Prostate gland (tissue), 2 donors: ENCODE measurements at regions not wholly inside any gene's neighbourhood (a gene's known extent, or its start where the extent isn't known, plus 50 kb on each side); places are given as distances from the start of the nearest gene placed in this dataset.

Source experiments
- DNase-seq: peaks from one replicate; pipeline ENCODE4 v3.0.0-alpha.2; 2019; ENCODE audit warnings: low spot score
- H3K27ac ChIP-seq, 2 donors: fragments of 200-600 bp; sonication (generic); 2 replicates each; pipeline ENCODE4 v1.5.1; 2017 to 2019
- H3K27me3 ChIP-seq: fragments of 200-600 bp; sonication (generic); replicated peaks from 2 replicates; pipeline ENCODE4 v1.5.1; 2019; ENCODE audit not compliant: insufficient read depth
- H3K36me3 ChIP-seq, 2 donors: fragments of 200-600 bp; sonication (generic); 1 replicate in 1 of 2; 2 replicates in 1 of 2; pipeline versions ENCODE4 v1.5.1 to v1.8.1; 2017 to 2019
- H3K4me1 ChIP-seq: fragments of 200-600 bp; sonication (generic); replicated peaks from 2 replicates; pipeline ENCODE4 v1.5.1; 2019
- H3K4me3 ChIP-seq, 2 donors: fragments of 200-600 bp; sonication (generic); 2 replicates each; pipeline ENCODE4 v1.5.1; 2017 to 2019
- H3K9me3 ChIP-seq: fragments of 200-600 bp; sonication (generic); 2 replicates; pipeline ENCODE4 v1.5.1; 2017
- POLR2A ChIP-seq: fragments of 450-650 bp; IDR thresholded peaks from one replicate; pipeline ENCODE4 v1.6.1; 2016; ENCODE audit warnings: antibody characterized with exemption, mild to moderate bottlenecking
- POLR2AphosphoS5 ChIP-seq: sonication (generic); formaldehyde crosslinking; IDR thresholded peaks from one replicate; pipeline ENCODE4 v1.6.1; 2017; ENCODE audit warnings: antibody characterized with exemption
- WGBS: methylation state at CpG from one replicate; pipeline ENCODE4 v1.1.5; 2018; 5-methylcytosine and 5-hydroxymethylcytosine counted together
- intact Hi-C: fragments of 100-400 bp; cut with DNase I; formaldehyde crosslinking; loops from one replicate; pipeline ENCODE4 v1.14.2; 2022
- TF ChIP-seq, protein P1 (sequence below), 4 experiments: fragments of 200-600 bp in 2 of 4; fragments of 450-650 bp in 2 of 4; sonication (generic) in 2 of 4; IDR thresholded peaks; 1 replicate in 3 of 4; 2 replicates in 1 of 4; pipeline ENCODE4 v1.5.1; 2016 to 2019; ENCODE audit warnings: antibody characterized with exemption in 4 of 4, mild to moderate bottlenecking in 2 of 4, moderate library complexity in 2 of 4

DNA sequence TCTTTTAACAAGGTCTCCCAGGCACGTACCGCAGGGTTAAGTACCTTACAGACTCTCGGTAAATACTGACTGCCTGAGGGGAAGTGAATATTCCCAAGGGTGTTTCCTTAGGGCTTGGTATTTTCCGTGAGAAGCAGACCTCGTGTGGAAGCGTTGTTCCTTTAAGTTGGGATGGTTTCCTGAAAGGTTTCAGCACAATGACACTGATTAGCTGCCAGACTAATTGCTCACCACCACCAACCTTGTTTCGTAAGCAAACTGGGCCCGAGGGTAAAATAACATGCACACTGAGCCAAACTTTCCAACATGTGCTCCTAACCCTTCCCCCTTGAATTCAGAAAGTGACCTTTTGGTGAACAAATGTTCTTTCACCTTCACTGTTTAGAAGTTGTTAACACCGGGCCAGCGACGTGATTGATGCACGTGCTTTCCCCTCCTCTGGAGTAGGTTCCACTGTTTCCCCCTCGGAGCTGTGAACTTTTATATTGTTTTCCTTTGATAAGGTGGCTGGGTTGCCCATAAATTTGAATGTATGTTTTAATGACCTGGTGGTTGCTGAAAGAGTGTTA, 128.1 kb upstream of the RPS23 start:
- no peaks in the 10 kb centered on the region for H3K36me3 ChIP-seq
- H3K4me3 ChIP-seq = no peak overlapping the region
- DNase-seq = no peak
- H3K27ac ChIP-seq = no peak overlapping the region
- no peaks in the 10 kb centered on the region for H3K4me1 ChIP-seq
- H3K27me3 ChIP-seq = no peaks in the 10 kb centered on the region
- 57% methylated on average over 13 of the region's 13 CpGs for whole genome bisulfite sequencing
- H3K9me3 ChIP-seq = no peaks in the 10 kb centered on the region
- intact Hi-C loops = no loop called here
- peak; percentile 10 for TF ChIP-seq POLR2AphosphoS5
- TF ChIP-seq POLR2A = no peak

DNA sequence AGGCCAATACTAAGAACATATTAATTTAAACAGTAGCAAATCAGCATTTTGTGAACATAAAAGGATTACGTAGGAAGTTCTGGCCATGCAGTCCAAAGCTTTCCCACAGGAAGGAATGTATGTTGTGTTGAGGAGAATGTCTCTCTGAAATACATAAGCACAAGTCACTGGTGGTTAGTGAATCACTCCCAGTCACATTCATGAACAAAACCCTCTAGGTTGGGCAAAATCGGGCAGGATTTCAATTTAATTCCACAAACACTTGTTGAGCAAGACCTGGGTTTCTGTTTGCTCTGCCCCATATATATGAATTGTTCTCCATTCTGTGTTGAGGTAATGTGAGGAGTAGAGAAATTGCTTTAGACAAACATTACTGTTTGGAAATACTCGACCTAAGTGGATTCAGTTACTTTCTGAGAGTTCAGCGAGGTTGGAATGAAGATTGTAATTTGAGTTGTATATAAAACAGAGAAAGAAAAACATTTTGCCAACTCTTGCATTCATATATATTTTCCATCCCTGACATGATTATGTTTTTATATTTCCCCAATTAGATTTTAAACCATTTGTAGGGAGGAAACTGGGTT, 127.6 kb upstream of the RPS23 start:
- no peak for DNase-seq
- intact Hi-C loops = no loop called here
- Histone ChIP-seq H3K36me3 (no peaks in the 10 kb centered on the region), H3K9me3 (no peaks in the 10 kb centered on the region), H3K4me1 (no peaks in the 10 kb centered on the region), H3K4me3 (no peak overlapping the region), H3K27ac (no peak overlapping the region), H3K27me3 (no peaks in the 10 kb centered on the region)
- TF ChIP-seq POLR2AphosphoS5 = no peak
- 80% methylated on average over 4 of the region's 4 CpGs for WGBS

DNA sequence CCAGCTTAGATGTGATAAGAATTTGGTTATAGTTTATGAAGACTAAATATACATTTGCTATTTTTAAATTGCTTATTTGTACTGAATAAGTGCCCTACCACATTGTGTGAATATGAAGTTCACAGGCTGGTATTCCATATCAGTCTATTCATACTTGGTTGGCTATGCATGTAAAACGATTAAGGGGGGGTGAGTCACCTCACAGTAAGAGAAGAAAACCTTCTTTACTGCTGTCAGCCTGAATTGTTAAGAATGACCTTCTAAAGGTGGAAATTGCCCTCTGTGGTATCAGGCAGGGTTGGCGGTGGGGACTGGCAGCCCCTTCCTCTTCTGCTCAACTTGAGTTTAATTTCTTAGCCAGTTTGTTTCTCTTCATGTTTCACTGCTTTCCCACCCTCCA, 127.0 kb upstream of the RPS23 start:
- no peaks in the 10 kb centered on the region for H3K4me1 ChIP-seq
- DNase-seq = no peak
- H3K27me3 ChIP-seq = no peaks in the 10 kb centered on the region
- H3K36me3 ChIP-seq = no peaks in the 10 kb centered on the region
- no peak overlapping the region for H3K4me3 ChIP-seq
- 94% methylated on average over 2 of the region's 2 CpGs for WGBS
- no peaks in the 10 kb centered on the region for H3K9me3 ChIP-seq
- TF ChIP-seq, protein P1, sequence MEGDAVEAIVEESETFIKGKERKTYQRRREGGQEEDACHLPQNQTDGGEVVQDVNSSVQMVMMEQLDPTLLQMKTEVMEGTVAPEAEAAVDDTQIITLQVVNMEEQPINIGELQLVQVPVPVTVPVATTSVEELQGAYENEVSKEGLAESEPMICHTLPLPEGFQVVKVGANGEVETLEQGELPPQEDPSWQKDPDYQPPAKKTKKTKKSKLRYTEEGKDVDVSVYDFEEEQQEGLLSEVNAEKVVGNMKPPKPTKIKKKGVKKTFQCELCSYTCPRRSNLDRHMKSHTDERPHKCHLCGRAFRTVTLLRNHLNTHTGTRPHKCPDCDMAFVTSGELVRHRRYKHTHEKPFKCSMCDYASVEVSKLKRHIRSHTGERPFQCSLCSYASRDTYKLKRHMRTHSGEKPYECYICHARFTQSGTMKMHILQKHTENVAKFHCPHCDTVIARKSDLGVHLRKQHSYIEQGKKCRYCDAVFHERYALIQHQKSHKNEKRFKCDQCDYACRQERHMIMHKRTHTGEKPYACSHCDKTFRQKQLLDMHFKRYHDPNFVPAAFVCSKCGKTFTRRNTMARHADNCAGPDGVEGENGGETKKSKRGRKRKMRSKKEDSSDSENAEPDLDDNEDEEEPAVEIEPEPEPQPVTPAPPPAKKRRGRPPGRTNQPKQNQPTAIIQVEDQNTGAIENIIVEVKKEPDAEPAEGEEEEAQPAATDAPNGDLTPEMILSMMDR (IDR thresholded peaks at IDR 0.05) = no peak
- TF ChIP-seq POLR2A = no peak
- intact Hi-C loops = no loop called here
- no peak overlapping the region for H3K27ac ChIP-seq

DNA sequence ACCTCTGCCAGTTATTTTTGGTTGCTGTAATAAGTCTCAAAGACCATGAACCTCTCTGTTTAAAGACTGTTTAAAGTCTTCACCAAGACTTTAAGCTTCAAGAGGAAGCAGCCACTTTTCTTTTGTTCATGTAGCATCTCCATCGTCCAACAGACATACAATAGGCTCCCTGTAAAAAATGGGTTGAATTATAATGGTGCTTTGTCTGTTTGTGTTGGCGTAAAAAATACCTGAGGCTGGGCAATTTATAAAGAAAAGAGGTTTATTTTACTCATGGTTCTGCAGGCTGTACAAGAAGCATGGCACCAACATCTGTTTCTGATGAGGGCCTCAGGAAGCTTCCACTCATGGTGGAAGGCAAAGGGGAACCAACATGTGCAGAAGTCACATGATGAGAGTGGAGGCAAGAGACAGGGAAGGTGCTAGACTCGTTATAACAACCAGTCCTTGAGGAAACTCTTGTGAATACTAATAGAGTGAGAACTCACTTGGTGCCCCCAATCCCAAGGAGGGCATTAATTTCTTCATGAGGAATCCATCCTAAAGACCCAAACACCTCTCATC, 126.3 kb upstream of the RPS23 start:
- Histone ChIP-seq H3K4me1 (no peaks in the 10 kb centered on the region), H3K36me3 (no peaks in the 10 kb centered on the region), H3K27ac (no peak overlapping the region), H3K9me3 (no peaks in the 10 kb centered on the region), H3K4me3 (no peak overlapping the region), H3K27me3 (no peaks in the 10 kb centered on the region)
- intact Hi-C loops = no loop called here
- DNase-seq = no peak
- 94% methylated on average over 3 of the region's 3 CpGs for WGBS
- TF ChIP-seq POLR2AphosphoS5 = no peak
- TF ChIP-seq POLR2A = no peak
- TF ChIP-seq, protein P1 (IDR thresholded peaks at IDR 0.05) = no peak

DNA sequence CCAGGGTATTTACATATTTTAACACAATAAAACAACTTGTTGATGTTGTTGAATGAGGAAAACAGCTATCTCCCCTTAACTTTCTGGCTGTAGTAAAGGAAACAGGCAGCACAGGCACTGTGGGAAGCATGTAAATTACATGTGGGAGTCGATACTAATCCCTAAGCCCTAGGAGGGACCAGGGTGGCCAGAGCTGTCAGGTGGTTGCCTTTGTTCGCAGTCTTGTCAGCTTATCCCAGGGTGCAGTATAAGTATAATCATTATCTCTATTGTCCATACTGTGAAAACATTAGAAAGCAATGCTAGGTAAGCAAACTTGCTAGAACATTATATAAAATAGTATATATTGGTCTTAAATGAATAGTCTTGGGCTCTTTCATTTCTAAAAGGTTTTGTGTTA, 125.6 kb upstream of the RPS23 start:
- TF ChIP-seq, protein P1 (IDR thresholded peaks at IDR 0.05) = no peak
- TF ChIP-seq POLR2A (no peak), POLR2AphosphoS5 (no peak)
- WGBS = 89% methylated on average over 2 of the region's 2 CpGs
- intact Hi-C loops = no loop called here
- Histone ChIP-seq H3K4me1 (no peaks in the 10 kb centered on the region), H3K27me3 (no peaks in the 10 kb centered on the region), H3K27ac (no peak overlapping the region), H3K4me3 (no peak overlapping the region), H3K9me3 (no peaks in the 10 kb centered on the region), H3K36me3 (no peaks in the 10 kb centered on the region)
- DNase-seq = no peak

DNA sequence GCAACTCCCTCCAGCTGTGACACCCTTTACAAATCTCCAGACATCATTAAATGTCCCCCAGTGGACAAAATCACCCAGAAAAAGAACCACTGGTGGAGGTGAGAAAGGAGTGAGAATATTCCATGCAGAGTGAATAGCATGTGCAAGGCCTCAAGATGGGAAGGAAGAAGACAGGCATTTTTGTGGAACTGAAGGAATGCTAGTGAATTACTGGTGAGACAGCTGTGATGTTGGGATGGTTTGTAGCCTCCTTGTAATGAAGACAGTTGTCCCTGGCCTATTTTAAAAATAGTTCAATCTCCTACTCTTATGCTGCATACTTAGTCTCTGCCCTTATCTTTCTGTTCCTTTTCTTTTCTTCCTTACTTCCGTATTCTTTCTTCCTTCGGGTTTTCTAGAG, 124.9 kb upstream of the RPS23 start:
- no peak overlapping the region for H3K27ac ChIP-seq
- WGBS = 97% methylated on average over 2 of the region's 2 CpGs
- DNase-seq = no peak
- H3K36me3 ChIP-seq = no peaks in the 10 kb centered on the region
- no peaks in the 10 kb centered on the region for H3K9me3 ChIP-seq
- TF ChIP-seq, protein P1 (IDR thresholded peaks at IDR 0.05) = no peak
- TF ChIP-seq POLR2AphosphoS5 (no peak), POLR2A (no peak)
- no peak overlapping the region for H3K4me3 ChIP-seq
- H3K27me3 ChIP-seq = no peaks in the 10 kb centered on the region
- no peaks in the 10 kb centered on the region for H3K4me1 ChIP-seq
- intact Hi-C loops = no loop called here
